B cell (primary cell): ENCODE measurements at regions not wholly inside any gene's neighbourhood (a gene's known extent, or its start where the extent isn't known, plus 50 kb on each side); places are given as distances from the start of the nearest gene placed in this dataset.

Experiments
- ATAC-seq: fragments of 200-7000 bp; cut with Tn5 transposase; one replicate; pipeline ENCODE4 v1.10.0; 2021; ENCODE audit warnings: low read depth, mild to moderate bottlenecking, moderate number of reproducible peaks, moderate library complexity
- CTCF ChIA-PET: fragments of 350-600 bp; sonication (Branson Sonifier 250); formaldehyde crosslinking; loops from one replicate; lab custom pipeline; 2021; ENCODE audit warnings: antibody characterized with exemption, inconsistent platforms; lab: Charles Lee
- POLR2A ChIA-PET: fragments of 350-600 bp; sonication (Branson Sonifier 250); formaldehyde crosslinking; loops from one replicate; lab custom pipeline; 2021; ENCODE audit warnings: antibody characterized with exemption; lab: Charles Lee
- DNase-seq: peaks from one replicate; pipeline ENCODE4 v3.0.0; 2013
- H2AFZ ChIP-seq: 2 replicates; pipeline ENCODE4 v1.6.1; 2012; ENCODE audit warnings: mild to moderate bottlenecking, low read depth, low read length; ENCODE audit not compliant: insufficient read depth, poor library complexity, severe bottlenecking
- H3K27ac ChIP-seq, 2 donors: 1 replicate in 1 of 2; 2 replicates in 1 of 2; pipeline ENCODE4 v1.5.1; 2012 to 2013; ENCODE audit warnings: low read length in 2 of 2, mild to moderate bottlenecking in 2 of 2, moderate library complexity in 1 of 2
- H3K27me3 ChIP-seq, 4 experiments: fragments of 200-600 bp in 1 of 4; sonication (generic) in 1 of 4; replicated peaks in 1 of 4; 1 replicate in 2 of 4; 2 replicates in 2 of 4; pipeline versions ENCODE4 v1.6.1 to v1.7.0; 2013 to 2016; ENCODE audit warnings: low read length in 3 of 4, mild to moderate bottlenecking in 2 of 4, mixed read lengths in 1 of 4, moderate library complexity in 1 of 4; ENCODE audit not compliant: insufficient read depth in 4 of 4, control insufficient read depth in 3 of 4; ENCODE audit errors: control extremely low read depth in 1 of 4
- H3K36me3 ChIP-seq, 2 experiments: replicated peaks in 1 of 2; 1 replicate in 1 of 2; 2 replicates in 1 of 2; pipeline versions ENCODE4 v1.6.1 to v1.7.1; 2013; ENCODE audit warnings: low read length in 1 of 2; ENCODE audit not compliant: insufficient read depth in 2 of 2, control insufficient read depth in 1 of 2; ENCODE audit errors: control extremely low read depth in 1 of 2, extremely low read depth in 1 of 2
- H3K4me1 ChIP-seq, 2 donors: fragments of 200-600 bp in 1 of 2; sonication (generic) in 1 of 2; 1 replicate in 1 of 2; 2 replicates in 1 of 2; pipeline versions ENCODE4 v1.5.1 to v1.6.1; 2013 to 2017; ENCODE audit warnings: low read length in 2 of 2; ENCODE audit not compliant: control insufficient read depth in 2 of 2, insufficient read depth in 2 of 2
- H3K4me2 ChIP-seq: replicated peaks from 2 replicates; pipeline ENCODE3; 2012; ENCODE audit warnings: mild to moderate bottlenecking, low read depth, low read length; ENCODE audit not compliant: poor library complexity, severe bottlenecking
- H3K4me3 ChIP-seq, 5 experiments: fragments of 200-600 bp in 1 of 5; sonication (generic) in 1 of 5; 1 replicate in 3 of 5; 2 replicates in 2 of 5; pipeline versions ENCODE4 v1.5.1 to v1.7.0; 2011 to 2016; ENCODE audit warnings: low read length in 4 of 5, mild to moderate bottlenecking in 4 of 5, low read depth in 2 of 5, control low read depth in 1 of 5, moderate library complexity in 1 of 5; ENCODE audit not compliant: insufficient read depth in 1 of 5; ENCODE audit errors: control extremely low read depth in 1 of 5, extremely low read depth in 1 of 5
- H3K79me2 ChIP-seq: fragments of 200-600 bp; sonication (generic); one replicate; pipeline ENCODE4 v1.6.0; 2016; ENCODE audit warnings: low read length; ENCODE audit not compliant: control insufficient read depth, insufficient read depth
- H3K9ac ChIP-seq: fragments of 200-600 bp; sonication (generic); 2 replicates; pipeline ENCODE4 v1.6.1; 2017; ENCODE audit warnings: mild to moderate bottlenecking, low read length, moderate library complexity
- H3K9me3 ChIP-seq, 3 donors: one replicate each; pipeline versions ENCODE4 v1.6.1 to v1.7.1; 2013; ENCODE audit warnings: low read length in 2 of 3; ENCODE audit not compliant: control insufficient read depth in 2 of 3, insufficient read depth in 1 of 3; ENCODE audit errors: control extremely low read depth in 1 of 3
- H4K20me1 ChIP-seq: 2 replicates; pipeline ENCODE4 v1.6.0; 2012; ENCODE audit warnings: mild to moderate bottlenecking, low read length; ENCODE audit not compliant: insufficient read depth, control insufficient read depth, poor library complexity, severe bottlenecking
- H3K27ac Mint-ChIP-seq: one replicate; pipeline ENCODE4 v1.8.0; 2021; ENCODE audit warnings: mixed read lengths
- H3K27me3 Mint-ChIP-seq: one replicate; pipeline ENCODE4 v1.8.0; 2021; ENCODE audit warnings: mixed read lengths
- H3K4me1 Mint-ChIP-seq: one replicate; pipeline ENCODE4 v1.8.0; 2021; ENCODE audit warnings: mixed read lengths
- H3K4me3 Mint-ChIP-seq: one replicate; pipeline ENCODE4 v1.8.0; 2021; ENCODE audit warnings: mixed read lengths
- H3K9me3 Mint-ChIP-seq: one replicate; pipeline ENCODE4 v1.8.0; 2022; ENCODE audit warnings: mixed read lengths; ENCODE audit not compliant: insufficient read depth
- CTCF ChIP-seq: fragments of 200-600 bp; IDR thresholded peaks from one replicate; pipeline ENCODE4 v1.8.0; 2022; ENCODE audit warnings: antibody characterized with exemption, mild to moderate bottlenecking
- EZH2 ChIP-seq: IDR thresholded peaks from 2 replicates; pipeline ENCODE4 v1.6.1; 2012; ENCODE audit warnings: borderline replicate concordance, low read depth, mild to moderate bottlenecking, moderate library complexity, low read length; ENCODE audit not compliant: insufficient read depth, poor library complexity, severe bottlenecking
- WGBS: methylation state at CpG from one replicate; pipeline ENCODE4 v1.1.5; 2013; ENCODE audit warnings: missing lambda C conversion rate; ENCODE audit not compliant: insufficient coverage; 5-methylcytosine and 5-hydroxymethylcytosine counted together
- intact Hi-C: fragments of 100-400 bp; cut with micrococcal nuclease; formaldehyde crosslinking; loops from one replicate; pipeline ENCODE4 v1.10.0; 2022

- Histone ChIP-seq H3K4me1 (no peaks in the 10 kb centered on the region), H3K9me3 (no peaks in the 10 kb centered on the region), H3K4me2 (no peak overlapping the region), H4K20me1 (no peaks in the 10 kb centered on the region), H2AFZ (no peak overlapping the region), H3K9ac (no peak overlapping the region), H3K27ac (no peak overlapping the region), H3K79me2 (no peaks in the 10 kb centered on the region), H3K4me3 (no peak overlapping the region), H3K36me3 (no peaks in the 10 kb centered on the region), H3K27me3 (no peaks in the 10 kb centered on the region)
- no peak for ATAC-seq
- no CpG with 5 or more reads among the region's 2 CpGs for WGBS
- Mint-ChIP-seq H3K27me3 (no peaks in the 10 kb centered on the region), H3K4me1 (no peaks in the 10 kb centered on the region), H3K9me3 (no peaks in the 10 kb centered on the region), H3K27ac (no peak overlapping the region), H3K4me3 (no peak overlapping the region)
- CTCF ChIA-PET, result no interaction called here
- intact Hi-C loops, result no loop called here
- no peak for TF ChIP-seq CTCF
- TF ChIP-seq EZH2, result no peak
- POLR2A ChIA-PET, result no interaction called here
- no peak for DNase-seq
Observed at GRCh38 chr3:118102737-118103136, 931.9 kb downstream of the IGSF11 start.

- H3K27ac Mint-ChIP-seq, result no peak overlapping the region
- ChIA-PET POLR2A (no interaction called here), CTCF (no interaction called here)
- no peak overlapping the region for H3K4me2 ChIP-seq
- no peaks in the 10 kb centered on the region for H3K9me3 Mint-ChIP-seq
- H3K4me3 ChIP-seq, result no peak overlapping the region
- ATAC-seq (no peak), DNase-seq (no peak)
- H3K4me3 Mint-ChIP-seq, result no peak overlapping the region
- no peaks in the 10 kb centered on the region for H3K27me3 ChIP-seq
- intact Hi-C loops, result no loop called here
- H2AFZ ChIP-seq, result no peak overlapping the region
- no peaks in the 10 kb centered on the region for H4K20me1 ChIP-seq
- TF ChIP-seq EZH2 (no peak), CTCF (no peak)
- H3K4me1 Mint-ChIP-seq, result no peaks in the 10 kb centered on the region
- H3K79me2 ChIP-seq, result no peaks in the 10 kb centered on the region
- no peaks in the 10 kb centered on the region for H3K36me3 ChIP-seq
- 63% methylated on average over 2 of the region's 2 CpGs for WGBS
- no peaks in the 10 kb centered on the region for H3K27me3 Mint-ChIP-seq
- H3K9me3 ChIP-seq, result no peaks in the 10 kb centered on the region
- no peak overlapping the region for H3K27ac ChIP-seq
- no peak overlapping the region for H3K9ac ChIP-seq
- no peaks in the 10 kb centered on the region for H3K4me1 ChIP-seq
Observed at GRCh38 chr3:118108201-118108600, 926.4 kb downstream of the IGSF11 start.
